ENCODE measurements at regions not wholly inside any gene's neighbourhood (a gene's known extent, or its start where the extent isn't known, plus 50 kb on each side); places are given as distances from the start of the nearest gene placed in this dataset.

GRCh38 chr5:74155501-74155900 lies 485.0 kb downstream of the ENC1 start:
- CTCF ChIA-PET, result no interaction called here

More at GRCh38 chr5:74155501-74155900, 485.0 kb downstream of the ENC1 start:
- Histone ChIP-seq H3K4me3 (no peak overlapping the region), H4K20me1 (ENCODE audit: control insufficient read depth, insufficient read depth) (no peaks in the 10 kb centered on the region), H3K79me2 (ENCODE audit: control insufficient read depth, insufficient read depth, low read length) (no peaks in the 10 kb centered on the region), H3K4me2 (ENCODE audit: control insufficient read depth, insufficient read depth) (no peak overlapping the region), H3K27me3 (replicated peaks in 1 of 2; ENCODE audit: control insufficient read depth in 2 of 2, insufficient read depth in 2 of 2, low read length in 1 of 2) (no peaks in the 10 kb centered on the region), H3K36me3 (ENCODE audit: control insufficient read depth in 2 of 2, insufficient read depth in 2 of 2, low read length in 1 of 2) (no peaks in the 10 kb centered on the region), H2AFZ (ENCODE audit: control insufficient read depth, low read depth, low read length) (no peak overlapping the region), H3K4me1 (ENCODE audit: control insufficient read depth, insufficient read depth, low read length) (no peaks in the 10 kb centered on the region), H3K9ac (ENCODE audit: control insufficient read depth, insufficient read depth, low read length) (no peak overlapping the region), H3K9me3 (replicated peaks; ENCODE audit: control insufficient read depth, insufficient read depth, low read length) (no peaks in the 10 kb centered on the region), H3K27ac (ENCODE audit: control insufficient read depth, insufficient read depth) (no peak overlapping the region)
- TF ChIP-seq, protein P1, sequence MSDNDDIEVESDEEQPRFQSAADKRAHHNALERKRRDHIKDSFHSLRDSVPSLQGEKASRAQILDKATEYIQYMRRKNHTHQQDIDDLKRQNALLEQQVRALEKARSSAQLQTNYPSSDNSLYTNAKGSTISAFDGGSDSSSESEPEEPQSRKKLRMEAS (IDR thresholded peaks at IDR 0.05; ENCODE audit: low read depth, low read length), result no peak
- TF ChIP-seq PAX8 (IDR thresholded peaks at IDR 0.05) (no peak), NKRF (conservative IDR thresholded peaks at IDR 0.05) (no peak), BHLHE40 (IDR thresholded peaks at IDR 0.05; ENCODE audit: borderline replicate concordance in 1 of 2, low read depth in 2 of 2, low read length in 1 of 2) (no peak), BACH1 (IDR thresholded peaks at IDR 0.05; ENCODE audit: borderline replicate concordance) (no peak), RBBP5 (conservative IDR thresholded peaks at IDR 0.05) (no peak)
- in situ Hi-C loops (cut with MboI), result no loop called here
- 0% methylated on average over 1 of the region's 1 CpG for WGBS (ENCODE audit: insufficient coverage, insufficient replicate concordance, low lambda C conversion rate, missing lambda C conversion rate)
- intact Hi-C loops (cut with micrococcal nuclease; ENCODE audit: unreplicated experiment), result no loop called here
- no TSS peak for BruUV-seq (replicated peaks)
- POLR2A ChIA-PET, result no interaction called here
- RAD21 ChIA-PET (ENCODE audit: unreplicated experiment), result no interaction called here
- ATAC-seq (no peak), DNase-seq (ENCODE audit: low read depth, low spot score) (no peak), FAIRE-seq (no peak)
- SMC1A ChIA-PET (ENCODE audit: uncharacterized antibody, unreplicated experiment), result no interaction called here
